Liver (tissue), 3 donors: ENCODE measurements at regions not wholly inside any gene's neighbourhood (a gene's known extent, or its start where the extent isn't known, plus 50 kb on each side); places are given as distances from the start of the nearest gene placed in this dataset.

Experiments
- ATF3 ChIP-seq: IDR thresholded peaks from 2 replicates; pipeline ENCODE4 v1.6.1; 2016; ENCODE audit warnings: antibody characterized with exemption
- CTCF ChIP-seq: fragments of 150-350 bp; IDR thresholded peaks from 2 replicates; pipeline ENCODE4 v1.5.1; 2017; ENCODE audit warnings: improper control_type of control experiment, low read depth, low read length; ENCODE audit not compliant: missing input control
- EGR1 ChIP-seq, 2 donors: IDR thresholded peaks; 2 replicates each; pipeline ENCODE4 v1.6.1; 2016 to 2018; ENCODE audit warnings: antibody characterized with exemption in 2 of 2, low read depth in 2 of 2
- FOXA1 ChIP-seq: IDR thresholded peaks from 2 replicates; pipeline ENCODE4 v1.6.1; 2016; ENCODE audit warnings: antibody characterized with exemption
- GABPA ChIP-seq, 2 donors: IDR thresholded peaks in 1 of 2; conservative IDR thresholded peaks in 1 of 2; 2 replicates each; pipeline ENCODE4 v1.6.1; 2016; ENCODE audit warnings: antibody characterized with exemption in 2 of 2, mild to moderate bottlenecking in 1 of 2, moderate library complexity in 1 of 2
- HNF4G ChIP-seq: IDR thresholded peaks from 2 replicates; pipeline ENCODE4 v1.6.1; 2016; ENCODE audit warnings: antibody characterized with exemption
- JUND ChIP-seq, 2 donors: IDR thresholded peaks; 2 replicates each; pipeline ENCODE4 v1.6.1; 2016; ENCODE audit warnings: antibody characterized with exemption in 2 of 2
- MAX ChIP-seq: IDR thresholded peaks from 2 replicates; pipeline ENCODE4 v1.6.1; 2016; ENCODE audit warnings: antibody characterized with exemption
- RAD21 ChIP-seq, 2 donors: IDR thresholded peaks; 2 replicates each; pipeline ENCODE4 v1.6.1; 2016; ENCODE audit warnings: antibody characterized with exemption in 2 of 2, mild to moderate bottlenecking in 2 of 2
- REST ChIP-seq: IDR thresholded peaks from 2 replicates; pipeline ENCODE4 v1.6.1; 2016; ENCODE audit warnings: antibody characterized with exemption, mild to moderate bottlenecking
- RXRA ChIP-seq, 2 donors: IDR thresholded peaks; 2 replicates each; pipeline ENCODE4 v1.6.1; 2017 to 2018; ENCODE audit warnings: antibody characterized with exemption in 2 of 2, mild to moderate bottlenecking in 1 of 2
- TAF1 ChIP-seq: conservative IDR thresholded peaks from 2 replicates; pipeline ENCODE4 v1.6.1; 2016; ENCODE audit warnings: antibody characterized with exemption, mild to moderate bottlenecking
- YY1 ChIP-seq: IDR thresholded peaks from 2 replicates; pipeline ENCODE4 v1.6.1; 2016; ENCODE audit warnings: antibody characterized with exemption, mild to moderate bottlenecking
- TF ChIP-seq, protein P1 (sequence below): IDR thresholded peaks from 2 replicates; pipeline ENCODE4 v1.6.1; 2016; ENCODE audit warnings: antibody characterized with exemption
- donor health status: healthy.
- donor health status: healthy.

GRCh38 chr4:79661196-79661595 lies 253.2 kb upstream of the GK2 start:
- no peak for TF ChIP-seq YY1
- no peak for TF ChIP-seq TAF1
- no peak for TF ChIP-seq REST
- TF ChIP-seq, protein P1, sequence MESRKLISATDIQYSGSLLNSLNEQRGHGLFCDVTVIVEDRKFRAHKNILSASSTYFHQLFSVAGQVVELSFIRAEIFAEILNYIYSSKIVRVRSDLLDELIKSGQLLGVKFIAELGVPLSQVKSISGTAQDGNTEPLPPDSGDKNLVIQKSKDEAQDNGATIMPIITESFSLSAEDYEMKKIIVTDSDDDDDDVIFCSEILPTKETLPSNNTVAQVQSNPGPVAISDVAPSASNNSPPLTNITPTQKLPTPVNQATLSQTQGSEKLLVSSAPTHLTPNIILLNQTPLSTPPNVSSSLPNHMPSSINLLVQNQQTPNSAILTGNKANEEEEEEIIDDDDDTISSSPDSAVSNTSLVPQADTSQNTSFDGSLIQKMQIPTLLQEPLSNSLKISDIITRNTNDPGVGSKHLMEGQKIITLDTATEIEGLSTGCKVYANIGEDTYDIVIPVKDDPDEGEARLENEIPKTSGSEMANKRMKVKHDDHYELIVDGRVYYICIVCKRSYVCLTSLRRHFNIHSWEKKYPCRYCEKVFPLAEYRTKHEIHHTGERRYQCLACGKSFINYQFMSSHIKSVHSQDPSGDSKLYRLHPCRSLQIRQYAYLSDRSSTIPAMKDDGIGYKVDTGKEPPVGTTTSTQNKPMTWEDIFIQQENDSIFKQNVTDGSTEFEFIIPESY: no peak
- no peak for TF ChIP-seq CTCF
- TF ChIP-seq ATF3: no peak
- TF ChIP-seq EGR1 (IDR thresholded peaks at IDR 0.05; ENCODE audit: low read depth in 2 of 2): no peak
- TF ChIP-seq FOXA1: no peak
- TF ChIP-seq RXRA (IDR thresholded peaks at IDR 0.05): no peak
- no peak for TF ChIP-seq JUND (IDR thresholded peaks at IDR 0.05)
- TF ChIP-seq GABPA (IDR thresholded peaks at IDR 0.05 in 1 of 2, conservative IDR thresholded peaks at IDR 0.05 in 1 of 2): no peak
- no peak for TF ChIP-seq RAD21 (IDR thresholded peaks at IDR 0.05)
- no peak for TF ChIP-seq MAX
- no peak for TF ChIP-seq HNF4G
